ENCODE measurements at regions not wholly inside any gene's neighbourhood (a gene's known extent, or its start where the extent isn't known, plus 50 kb on each side); places are given as distances from the start of the nearest gene placed in this dataset.
"Not testable (repeated sequence)": the region's sequence is repeated elsewhere in the genome, so short reads cannot be mapped to it uniquely, and the experiment has no call there.

GRCh38 chrX:45485719-45486118 lies 285.0 kb upstream of the DIPK2B start:
- Histone ChIP-seq H3K36me3 (ENCODE audit: control insufficient read depth in 2 of 2, insufficient read depth in 2 of 2, low read length in 1 of 2) (no peaks in the 10 kb centered on the region), H3K4me1 (ENCODE audit: control insufficient read depth in 2 of 2, insufficient read depth in 2 of 2, low read length in 1 of 2) (no peaks in the 10 kb centered on the region), H3K9me3 (ENCODE audit: control insufficient read depth in 2 of 2, insufficient read depth in 1 of 2, low read depth in 1 of 2, low read length in 1 of 2) (no peaks in the 10 kb centered on the region), H3K4me3 (ENCODE audit: low read depth in 1 of 2, low read length in 2 of 2) (no peak overlapping the region), H3K27ac (ENCODE audit: low read depth in 2 of 2, low read length in 1 of 2) (no peak overlapping the region), H3K27me3 (ENCODE audit: control insufficient read depth in 1 of 2, insufficient read depth in 2 of 2, low read length in 2 of 2) (no peaks in the 10 kb centered on the region)
- WGBS, 2 donors: 82 to 83% methylated on average over 1 of the region's 1 CpG

- H3K9me3 ChIP-seq (ENCODE audit: control insufficient read depth in 2 of 2, insufficient read depth in 1 of 2, low read depth in 1 of 2, low read length in 1 of 2): no peaks in the 10 kb centered on the region
- 41 to 52% methylated on average over 4 of the region's 4 CpGs for WGBS, 2 donors
- no peak overlapping the region for H3K4me3 ChIP-seq (ENCODE audit: low read depth in 1 of 2, low read length in 2 of 2)
- no peaks in the 10 kb centered on the region for H3K36me3 ChIP-seq (ENCODE audit: control insufficient read depth in 2 of 2, insufficient read depth in 2 of 2, low read length in 1 of 2)
- peak overlapping the region; percentile 50 to 81 for H3K27ac ChIP-seq (ENCODE audit: low read depth in 2 of 2, low read length in 1 of 2)
- H3K4me1 ChIP-seq (ENCODE audit: control insufficient read depth in 2 of 2, insufficient read depth in 2 of 2, low read length in 1 of 2): no peaks in the 10 kb centered on the region
- no peaks in the 10 kb centered on the region for H3K27me3 ChIP-seq (ENCODE audit: control insufficient read depth in 1 of 2, insufficient read depth in 2 of 2, low read length in 2 of 2)
Observed at GRCh38 chrX:45479835-45480422, 279.3 kb upstream of the DIPK2B start.

- Histone ChIP-seq H3K36me3 (ENCODE audit: control insufficient read depth in 2 of 2, insufficient read depth in 2 of 2, low read length in 1 of 2) (no peaks in the 10 kb centered on the region), H3K27ac (ENCODE audit: low read depth in 2 of 2, low read length in 1 of 2) (peak overlapping the region; percentile 73 to 81), H3K27me3 (ENCODE audit: control insufficient read depth in 1 of 2, insufficient read depth in 2 of 2, low read length in 2 of 2) (no peaks in the 10 kb centered on the region), H3K4me1 (ENCODE audit: control insufficient read depth in 2 of 2, insufficient read depth in 2 of 2, low read length in 1 of 2) (no peaks in the 10 kb centered on the region), H3K4me3 (ENCODE audit: low read depth in 1 of 2, low read length in 2 of 2) (no peak overlapping the region), H3K9me3 (ENCODE audit: control insufficient read depth in 2 of 2, insufficient read depth in 1 of 2, low read depth in 1 of 2, low read length in 1 of 2) (no peaks in the 10 kb centered on the region)
- WGBS, 2 donors: 56 to 67% methylated on average over 4 of the region's 4 CpGs
Observed at GRCh38 chrX:45479196-45479834, 278.6 kb upstream of the DIPK2B start.

GRCh38 chrX:45472968-45473367 lies 272.3 kb upstream of the DIPK2B start:
- H3K4me3 ChIP-seq (ENCODE audit: low read depth in 1 of 2, low read length in 2 of 2): no peak overlapping the region
- H3K4me1 ChIP-seq (ENCODE audit: control insufficient read depth in 2 of 2, insufficient read depth in 2 of 2, low read length in 1 of 2): no peaks in the 10 kb centered on the region
- no peak overlapping the region for H3K27ac ChIP-seq (ENCODE audit: low read depth in 2 of 2, low read length in 1 of 2)
- WGBS, 2 donors: 63 to 79% methylated on average over 1 of the region's 1 CpG
- H3K27me3 ChIP-seq (ENCODE audit: control insufficient read depth in 1 of 2, insufficient read depth in 2 of 2, low read length in 2 of 2): no peaks in the 10 kb centered on the region
- no peaks in the 10 kb centered on the region for H3K9me3 ChIP-seq (ENCODE audit: control insufficient read depth in 2 of 2, insufficient read depth in 1 of 2, low read depth in 1 of 2, low read length in 1 of 2)
- no peaks in the 10 kb centered on the region for H3K36me3 ChIP-seq (ENCODE audit: control insufficient read depth in 2 of 2, insufficient read depth in 2 of 2, low read length in 1 of 2)

- 91 to 94% methylated on average over 6 of the region's 6 CpGs for WGBS, 2 donors
- H3K4me1 ChIP-seq (ENCODE audit: control insufficient read depth in 2 of 2, insufficient read depth in 2 of 2, low read length in 1 of 2); H3K27me3 ChIP-seq (ENCODE audit: control insufficient read depth in 1 of 2, insufficient read depth in 2 of 2, low read length in 2 of 2); H3K4me3 ChIP-seq (ENCODE audit: low read depth in 1 of 2, low read length in 2 of 2); H3K27ac ChIP-seq (ENCODE audit: low read depth in 2 of 2, low read length in 1 of 2); H3K36me3 ChIP-seq (ENCODE audit: control insufficient read depth in 2 of 2, insufficient read depth in 2 of 2, low read length in 1 of 2); H3K9me3 ChIP-seq (ENCODE audit: control insufficient read depth in 2 of 2, insufficient read depth in 1 of 2, low read depth in 1 of 2, low read length in 1 of 2): not testable (repeated sequence)
Observed at GRCh38 chrX:45467537-45467936, 266.9 kb upstream of the DIPK2B start.

GRCh38 chrX:45455732-45456131 lies 255.1 kb upstream of the DIPK2B start:
- not testable (repeated sequence) for H3K4me1 ChIP-seq (ENCODE audit: control insufficient read depth in 2 of 2, insufficient read depth in 2 of 2, low read length in 1 of 2); H3K27ac ChIP-seq (ENCODE audit: low read depth in 2 of 2, low read length in 1 of 2); H3K36me3 ChIP-seq (ENCODE audit: control insufficient read depth in 2 of 2, insufficient read depth in 2 of 2, low read length in 1 of 2); H3K9me3 ChIP-seq (ENCODE audit: control insufficient read depth in 2 of 2, insufficient read depth in 1 of 2, low read depth in 1 of 2, low read length in 1 of 2); H3K4me3 ChIP-seq (ENCODE audit: low read depth in 1 of 2, low read length in 2 of 2); H3K27me3 ChIP-seq (ENCODE audit: control insufficient read depth in 1 of 2, insufficient read depth in 2 of 2, low read length in 2 of 2)
- 69 to 94% methylated on average over 5 of the region's 5 CpGs for WGBS, 2 donors

- 94 to 100% methylated on average over 2 of the region's 2 CpGs for WGBS, 2 donors
- H3K4me1 ChIP-seq (ENCODE audit: control insufficient read depth in 2 of 2, insufficient read depth in 2 of 2, low read length in 1 of 2): no peaks in the 10 kb centered on the region
- H3K36me3 ChIP-seq (ENCODE audit: control insufficient read depth in 2 of 2, insufficient read depth in 2 of 2, low read length in 1 of 2): no peaks in the 10 kb centered on the region
- H3K27ac ChIP-seq (ENCODE audit: low read depth in 2 of 2, low read length in 1 of 2): no peak overlapping the region
- no peak overlapping the region for H3K4me3 ChIP-seq (ENCODE audit: low read depth in 1 of 2, low read length in 2 of 2)
- no peaks in the 10 kb centered on the region for H3K9me3 ChIP-seq (ENCODE audit: control insufficient read depth in 2 of 2, insufficient read depth in 1 of 2, low read depth in 1 of 2, low read length in 1 of 2)
- H3K27me3 ChIP-seq (ENCODE audit: control insufficient read depth in 1 of 2, insufficient read depth in 2 of 2, low read length in 2 of 2): no peaks in the 10 kb centered on the region
Observed at GRCh38 chrX:45454290-45454689, 253.6 kb upstream of the DIPK2B start.

GRCh38 chrX:45449982-45450381 lies 249.3 kb upstream of the DIPK2B start:
- Histone ChIP-seq H3K9me3 (ENCODE audit: control insufficient read depth in 2 of 2, insufficient read depth in 1 of 2, low read depth in 1 of 2, low read length in 1 of 2) (no peaks in the 10 kb centered on the region), H3K4me3 (ENCODE audit: low read depth in 1 of 2, low read length in 2 of 2) (no peak overlapping the region), H3K36me3 (ENCODE audit: control insufficient read depth in 2 of 2, insufficient read depth in 2 of 2, low read length in 1 of 2) (no peaks in the 10 kb centered on the region), H3K27ac (ENCODE audit: low read depth in 2 of 2, low read length in 1 of 2) (no peak overlapping the region), H3K27me3 (ENCODE audit: control insufficient read depth in 1 of 2, insufficient read depth in 2 of 2, low read length in 2 of 2) (no peaks in the 10 kb centered on the region), H3K4me1 (ENCODE audit: control insufficient read depth in 2 of 2, insufficient read depth in 2 of 2, low read length in 1 of 2) (peaks cover 0 to 3% of the 10 kb centered on the region in 2 donors)
- 55% methylated on average over 1 of the region's 1 CpG for WGBS, 2 donors

- Histone ChIP-seq H3K27ac (ENCODE audit: low read depth in 2 of 2, low read length in 1 of 2) (no peak overlapping the region), H3K36me3 (ENCODE audit: control insufficient read depth in 2 of 2, insufficient read depth in 2 of 2, low read length in 1 of 2) (no peaks in the 10 kb centered on the region), H3K4me1 (ENCODE audit: control insufficient read depth in 2 of 2, insufficient read depth in 2 of 2, low read length in 1 of 2) (peaks cover 0 to 3% of the 10 kb centered on the region in 2 donors), H3K27me3 (ENCODE audit: control insufficient read depth in 1 of 2, insufficient read depth in 2 of 2, low read length in 2 of 2) (no peaks in the 10 kb centered on the region), H3K4me3 (ENCODE audit: low read depth in 1 of 2, low read length in 2 of 2) (no peak overlapping the region), H3K9me3 (ENCODE audit: control insufficient read depth in 2 of 2, insufficient read depth in 1 of 2, low read depth in 1 of 2, low read length in 1 of 2) (no peaks in the 10 kb centered on the region)
Observed at GRCh38 chrX:45447995-45448394, 247.3 kb upstream of the DIPK2B start.

- Histone ChIP-seq H3K4me3 (ENCODE audit: low read depth in 1 of 2, low read length in 2 of 2) (no peak overlapping the region), H3K27ac (ENCODE audit: low read depth in 2 of 2, low read length in 1 of 2) (no peak overlapping the region), H3K36me3 (ENCODE audit: control insufficient read depth in 2 of 2, insufficient read depth in 2 of 2, low read length in 1 of 2) (no peaks in the 10 kb centered on the region), H3K4me1 (ENCODE audit: control insufficient read depth in 2 of 2, insufficient read depth in 2 of 2, low read length in 1 of 2) (peaks cover 0 to 3% of the 10 kb centered on the region in 2 donors), H3K27me3 (ENCODE audit: control insufficient read depth in 1 of 2, insufficient read depth in 2 of 2, low read length in 2 of 2) (no peaks in the 10 kb centered on the region), H3K9me3 (ENCODE audit: control insufficient read depth in 2 of 2, insufficient read depth in 1 of 2, low read depth in 1 of 2, low read length in 1 of 2) (no peaks in the 10 kb centered on the region)
Observed at GRCh38 chrX:45447331-45447730, 246.7 kb upstream of the DIPK2B start.

Measured in esophagus (tissue), 2 donors.